Neural progenitor cell (in vitro differentiated cells): ENCODE measurements at regions not wholly inside any gene's neighbourhood (a gene's known extent, or its start where the extent isn't known, plus 50 kb on each side); places are given as distances from the start of the nearest gene placed in this dataset.

ENCODE experiments used
- DNase-seq: peaks from one replicate; pipeline ENCODE4 v3.0.0-alpha.2; 2016; ENCODE audit warnings: low spot score
- H2AFZ ChIP-seq: fragments of 200-600 bp; sonication (generic); replicated peaks from 2 replicates; pipeline ENCODE4 v1.6.1; 2016; ENCODE audit warnings: antibody characterized with exemption
- H3F3A ChIP-seq: fragments of 200-600 bp; sonication (generic); 2 replicates; pipeline ENCODE4 v1.6.1; 2016; ENCODE audit warnings: antibody characterized with exemption, low read depth
- H3K27ac ChIP-seq: fragments of 200-600 bp; sonication (generic); 2 replicates; pipeline ENCODE4 v1.5.1; 2016; ENCODE audit warnings: mild to moderate bottlenecking
- H3K27me3 ChIP-seq: fragments of 200-600 bp; sonication (generic); 2 replicates; pipeline ENCODE4 v1.6.1; 2016; ENCODE audit warnings: mild to moderate bottlenecking, moderate library complexity
- H3K36me3 ChIP-seq: fragments of 200-600 bp; sonication (generic); 2 replicates; pipeline ENCODE4 v1.5.1; 2016
- H3K4me1 ChIP-seq: fragments of 200-600 bp; sonication (generic); 2 replicates; pipeline ENCODE4 v1.6.1; 2016; ENCODE audit warnings: mixed run types
- H3K4me2 ChIP-seq: fragments of 200-600 bp; sonication (generic); 2 replicates; pipeline ENCODE4 v1.6.1; 2016
- H3K4me3 ChIP-seq: fragments of 200-600 bp; sonication (generic); 2 replicates; pipeline ENCODE4 v1.5.1; 2016
- H3K79me2 ChIP-seq: fragments of 200-600 bp; sonication (generic); 2 replicates; pipeline ENCODE4 v1.6.1; 2016; ENCODE audit warnings: low read depth
- H3K9ac ChIP-seq: fragments of 200-600 bp; sonication (generic); 2 replicates; pipeline ENCODE4 v1.6.1; 2016
- H3K9me3 ChIP-seq: fragments of 200-600 bp; sonication (generic); 2 replicates; pipeline ENCODE4 v1.5.1; 2016; ENCODE audit warnings: low read depth
- H4K20me1 ChIP-seq: fragments of 200-600 bp; sonication (generic); 2 replicates; pipeline ENCODE4 v1.6.1; 2016; ENCODE audit warnings: low read depth
- H3K27ac Mint-ChIP-seq: 3 replicates; pipeline ENCODE4 v1.8.0; 2021; ENCODE audit warnings: mixed read lengths
- H3K27me3 Mint-ChIP-seq: 2 replicates; pipeline ENCODE4 v1.8.0; 2022; ENCODE audit warnings: low read depth, mild to moderate bottlenecking, inconsistent platforms, moderate library complexity, mixed read lengths; ENCODE audit not compliant: insufficient read depth
- H3K36me3 Mint-ChIP-seq: 3 replicates; pipeline ENCODE4 v1.8.0; 2021; ENCODE audit warnings: mixed read lengths
- H3K4me1 Mint-ChIP-seq: 3 replicates; pipeline ENCODE4 v1.8.0; 2021; ENCODE audit warnings: mixed read lengths
- H3K4me3 Mint-ChIP-seq: 3 replicates; pipeline ENCODE4 v1.8.0; 2021; ENCODE audit warnings: mild to moderate bottlenecking, moderate library complexity, mixed read lengths
- H3K9me3 Mint-ChIP-seq: 3 replicates; pipeline ENCODE4 v1.8.0; 2020; ENCODE audit warnings: mixed read lengths
- CTCF ChIP-seq: fragments of 200-600 bp; sonication (generic); IDR thresholded peaks from 2 replicates; pipeline ENCODE4 v1.5.1; 2017; ENCODE audit warnings: antibody characterized with exemption, mild to moderate bottlenecking
- EZH2 ChIP-seq: fragments of 200-600 bp; sonication (generic); IDR thresholded peaks from 2 replicates; pipeline ENCODE4 v1.6.1; 2017; ENCODE audit warnings: antibody characterized with exemption, mild to moderate bottlenecking, moderate library complexity
- EZH2phosphoT487 ChIP-seq: fragments of 200-600 bp; sonication (generic); IDR thresholded peaks from 2 replicates; pipeline ENCODE4 v1.6.1; 2017; ENCODE audit warnings: antibody characterized with exemption

GRCh38 chr21:20343186-20343585 lies 655.0 kb upstream of the NCAM2 start:
- TF ChIP-seq EZH2: no peak
- H3K27me3 Mint-ChIP-seq: no peaks in the 10 kb centered on the region
- H3K4me3 Mint-ChIP-seq: no peak overlapping the region
- Histone ChIP-seq H3K4me1 (no peaks in the 10 kb centered on the region), H3K27ac (no peak overlapping the region), H3K4me3 (no peak overlapping the region), H4K20me1 (no peaks in the 10 kb centered on the region), H3K36me3 (no peaks in the 10 kb centered on the region), H3K4me2 (no peak overlapping the region), H3K9me3 (no peaks in the 10 kb centered on the region), H3K79me2 (no peaks in the 10 kb centered on the region), H3K27me3 (no peaks in the 10 kb centered on the region), H2AFZ (no peak overlapping the region), H3F3A (no peaks in the 10 kb centered on the region), H3K9ac (no peak overlapping the region)
- peaks cover 2% of the 10 kb centered on the region for H3K36me3 Mint-ChIP-seq
- H3K4me1 Mint-ChIP-seq: peaks cover 7% of the 10 kb centered on the region
- DNase-seq: no peak
- peaks cover 12% of the 10 kb centered on the region for H3K9me3 Mint-ChIP-seq
- H3K27ac Mint-ChIP-seq: no peak overlapping the region

GRCh38 chr21:20351138-20351537 lies 647.1 kb upstream of the NCAM2 start:
- H4K20me1 ChIP-seq: no peaks in the 10 kb centered on the region
- H3F3A ChIP-seq: no peaks in the 10 kb centered on the region
- Mint-ChIP-seq H3K4me3 (no peak overlapping the region), H3K4me1 (peaks cover 4% of the 10 kb centered on the region), H3K27me3 (peaks cover 4% of the 10 kb centered on the region), H3K27ac (no peak overlapping the region), H3K9me3 (peaks cover 3% of the 10 kb centered on the region), H3K36me3 (no peaks in the 10 kb centered on the region)
- H3K27ac ChIP-seq: no peak overlapping the region
- H3K36me3 ChIP-seq: no peaks in the 10 kb centered on the region
- H3K27me3 ChIP-seq: no peaks in the 10 kb centered on the region
- no peak overlapping the region for H3K4me2 ChIP-seq
- no peaks in the 10 kb centered on the region for H3K9me3 ChIP-seq
- TF ChIP-seq EZH2: no peak
- no peak for TF ChIP-seq CTCF
- TF ChIP-seq EZH2phosphoT487: no peak
- no peak overlapping the region for H3K9ac ChIP-seq
- H2AFZ ChIP-seq: no peak overlapping the region
- no peak for DNase-seq
- H3K4me1 ChIP-seq: peaks cover 10% of the 10 kb centered on the region
- H3K4me3 ChIP-seq: no peak overlapping the region
- H3K79me2 ChIP-seq: no peaks in the 10 kb centered on the region

- no peak overlapping the region for H3K9ac ChIP-seq
- no peaks in the 10 kb centered on the region for H3K27me3 ChIP-seq
- no peak for TF ChIP-seq EZH2phosphoT487
- no peak for TF ChIP-seq CTCF
- no peak for TF ChIP-seq EZH2
- H3F3A ChIP-seq: no peaks in the 10 kb centered on the region
- H3K4me2 ChIP-seq: no peak overlapping the region
- no peaks in the 10 kb centered on the region for H3K36me3 ChIP-seq
- H2AFZ ChIP-seq: no peak overlapping the region
- H3K36me3 Mint-ChIP-seq: no peaks in the 10 kb centered on the region
- no peak overlapping the region for H3K4me3 ChIP-seq
- no peak overlapping the region for H3K27ac Mint-ChIP-seq
- peaks cover 4% of the 10 kb centered on the region for H3K27me3 Mint-ChIP-seq
- H3K4me1 ChIP-seq: peaks cover 10% of the 10 kb centered on the region
- H3K79me2 ChIP-seq: no peaks in the 10 kb centered on the region
- no peak overlapping the region for H3K4me3 Mint-ChIP-seq
- no peak overlapping the region for H3K27ac ChIP-seq
- peaks cover 4% of the 10 kb centered on the region for H3K4me1 Mint-ChIP-seq
- no peaks in the 10 kb centered on the region for H4K20me1 ChIP-seq
- no peaks in the 10 kb centered on the region for H3K9me3 Mint-ChIP-seq
- no peaks in the 10 kb centered on the region for H3K9me3 ChIP-seq
- DNase-seq: no peak
These were observed 644.9 kb upstream of the NCAM2 start for GRCh38 chr21:20353351-20353750.

- H3K4me3 ChIP-seq: no peak overlapping the region
- H3K79me2 ChIP-seq: no peaks in the 10 kb centered on the region
- no peaks in the 10 kb centered on the region for H3K27me3 Mint-ChIP-seq
- no peaks in the 10 kb centered on the region for H3K4me1 ChIP-seq
- H3F3A ChIP-seq: no peaks in the 10 kb centered on the region
- no peaks in the 10 kb centered on the region for H3K9me3 Mint-ChIP-seq
- no peaks in the 10 kb centered on the region for H3K27me3 ChIP-seq
- no peaks in the 10 kb centered on the region for H4K20me1 ChIP-seq
- no peak for DNase-seq
- H3K4me1 Mint-ChIP-seq: no peaks in the 10 kb centered on the region
- TF ChIP-seq EZH2 (no peak), CTCF (no peak), EZH2phosphoT487 (no peak)
- no peak overlapping the region for H3K4me3 Mint-ChIP-seq
- no peak overlapping the region for H3K27ac Mint-ChIP-seq
- H3K36me3 Mint-ChIP-seq: no peaks in the 10 kb centered on the region
- H3K9me3 ChIP-seq: no peaks in the 10 kb centered on the region
- H3K9ac ChIP-seq: no peak overlapping the region
- no peak overlapping the region for H2AFZ ChIP-seq
- H3K36me3 ChIP-seq: no peaks in the 10 kb centered on the region
- H3K27ac ChIP-seq: no peak overlapping the region
- no peak overlapping the region for H3K4me2 ChIP-seq
These were observed 625.2 kb upstream of the NCAM2 start for GRCh38 chr21:20373031-20373430.
